ENCODE measurements at regions not wholly inside any gene's neighbourhood (a gene's known extent, or its start where the extent isn't known, plus 50 kb on each side); places are given as distances from the start of the nearest gene placed in this dataset.

DNA sequence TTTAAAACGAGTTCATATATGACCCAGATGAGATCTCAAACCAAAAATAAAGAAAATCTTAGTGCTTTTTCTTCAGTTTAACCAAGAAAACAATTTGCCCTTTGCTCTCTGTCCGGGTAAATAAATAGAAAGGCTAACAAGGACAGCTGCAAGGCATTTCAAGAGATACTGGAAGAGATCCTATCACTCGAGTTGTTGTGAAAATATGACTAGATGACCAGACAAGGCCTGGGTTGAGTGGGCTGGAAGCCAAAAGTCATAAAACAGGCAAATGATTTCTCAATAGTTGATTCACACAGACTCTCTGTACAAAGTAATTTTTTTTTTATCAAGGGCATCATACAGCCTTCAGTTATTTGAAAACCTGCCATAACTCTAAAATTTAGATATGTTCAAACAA is 55.9 kb upstream of the AVPR1A start:
- peak; percentile 3 for DNase-seq
- no peak overlapping the region for H3K4me3 Mint-ChIP-seq
- no peak overlapping the region for H3K27ac Mint-ChIP-seq
- no peaks in the 10 kb centered on the region for H3K27me3 Mint-ChIP-seq (ENCODE audit: insufficient read depth)
- no peak for TF ChIP-seq CTCF (IDR thresholded peaks at IDR 0.05)
- H3K36me3 Mint-ChIP-seq (ENCODE audit: low read depth), result no peaks in the 10 kb centered on the region
- peaks cover 4% of the 10 kb centered on the region; the same call in 1 of the 2 replicates for H3K9me3 Mint-ChIP-seq
- no peaks in the 10 kb centered on the region for H3K4me1 Mint-ChIP-seq (ENCODE audit: low read depth)

DNA sequence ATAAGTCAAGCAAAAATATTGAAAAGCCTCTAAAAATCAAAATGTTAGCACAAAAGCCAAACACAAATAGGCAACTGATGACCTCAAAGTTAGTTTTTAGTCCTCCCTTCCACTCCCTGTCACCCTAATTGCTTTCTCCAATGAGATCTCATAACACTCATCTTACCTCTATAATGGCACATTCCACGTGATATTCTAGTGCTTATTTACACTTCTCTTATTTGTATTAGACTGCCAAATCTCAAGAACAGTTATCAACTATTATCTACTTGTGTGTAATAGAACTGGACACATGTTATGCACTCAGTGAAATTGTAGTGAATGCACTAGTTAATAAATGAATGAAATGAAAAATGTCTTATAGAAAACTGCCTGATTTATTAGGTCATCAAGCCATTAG is 55.5 kb upstream of the AVPR1A start:
- H3K4me3 Mint-ChIP-seq, result no peak overlapping the region
- DNase-seq, result no peak
- H3K9me3 Mint-ChIP-seq, result peaks cover 4% of the 10 kb centered on the region; the same call in 1 of the 2 replicates
- no peak for TF ChIP-seq CTCF (IDR thresholded peaks at IDR 0.05)
- H3K27ac Mint-ChIP-seq, result no peak overlapping the region
- H3K36me3 Mint-ChIP-seq (ENCODE audit: low read depth), result no peaks in the 10 kb centered on the region
- no peaks in the 10 kb centered on the region for H3K4me1 Mint-ChIP-seq (ENCODE audit: low read depth)
- H3K27me3 Mint-ChIP-seq (ENCODE audit: insufficient read depth), result no peaks in the 10 kb centered on the region
